ENCODE measurements at regions not wholly inside any gene's neighbourhood (a gene's known extent, or its start where the extent isn't known, plus 50 kb on each side); places are given as distances from the start of the nearest gene placed in this dataset.

- Histone ChIP-seq H3K4me1 (no peaks in the 10 kb centered on the region), H3K36me3 (ENCODE audit: control insufficient read depth, insufficient read depth, low read length) (no peaks in the 10 kb centered on the region), H3K4me3 (ENCODE audit: low read depth, low read length) (no peak overlapping the region), H3K27me3 (replicated peaks; ENCODE audit: control insufficient read depth, insufficient read depth, low read length) (no peaks in the 10 kb centered on the region), H3K9me3 (no peaks in the 10 kb centered on the region)
- no peaks in the 10 kb centered on the region for H3K4me1 Mint-ChIP-seq (ENCODE audit: low read depth, unreplicated experiment)
- intact Hi-C loops (cut with micrococcal nuclease; ENCODE audit: unreplicated experiment): no loop called here
- no peak for DNase-seq
- H3K27ac Mint-ChIP-seq (ENCODE audit: unreplicated experiment): no peak overlapping the region
- ChIA-PET POLR2A (no interaction called here), CTCF (no interaction called here)
- BruUV-seq (replicated peaks): no TSS peak
- no peaks in the 10 kb centered on the region for H3K9me3 Mint-ChIP-seq (ENCODE audit: unreplicated experiment)
- H3K27me3 Mint-ChIP-seq (ENCODE audit: insufficient read depth, unreplicated experiment): no peaks in the 10 kb centered on the region
- no peak for TF ChIP-seq CTCF (IDR thresholded peaks at IDR 0.05; ENCODE audit: insufficient read depth in 1 of 2, low read depth in 1 of 2, low read length in 1 of 2, severe bottlenecking in 1 of 2, unreplicated experiment in 1 of 2)
- no peak overlapping the region for H3K4me3 Mint-ChIP-seq (ENCODE audit: unreplicated experiment)
- H3K36me3 Mint-ChIP-seq (ENCODE audit: insufficient read depth, unreplicated experiment): no peaks in the 10 kb centered on the region
These were observed 57.3 kb downstream of the EVX1 start for GRCh38 chr7:27299861-27300260.

GRCh38 chr7:27300421-27300820 lies 57.8 kb downstream of the EVX1 start:
- no peaks in the 10 kb centered on the region for H3K4me1 ChIP-seq
- no peaks in the 10 kb centered on the region for H3K9me3 ChIP-seq
- Mint-ChIP-seq H3K9me3 (ENCODE audit: unreplicated experiment) (no peaks in the 10 kb centered on the region), H3K4me1 (ENCODE audit: low read depth, unreplicated experiment) (no peaks in the 10 kb centered on the region), H3K36me3 (ENCODE audit: insufficient read depth, unreplicated experiment) (no peaks in the 10 kb centered on the region), H3K4me3 (ENCODE audit: unreplicated experiment) (no peak overlapping the region), H3K27ac (ENCODE audit: unreplicated experiment) (no peak overlapping the region), H3K27me3 (ENCODE audit: insufficient read depth, unreplicated experiment) (no peaks in the 10 kb centered on the region)
- H3K36me3 ChIP-seq (ENCODE audit: control insufficient read depth, insufficient read depth, low read length): no peaks in the 10 kb centered on the region
- TF ChIP-seq CTCF (IDR thresholded peaks at IDR 0.05; ENCODE audit: insufficient read depth in 1 of 2, low read depth in 1 of 2, low read length in 1 of 2, severe bottlenecking in 1 of 2, unreplicated experiment in 1 of 2): no peak
- no peak overlapping the region for H3K4me3 ChIP-seq (ENCODE audit: low read depth, low read length)
- intact Hi-C loops (cut with micrococcal nuclease; ENCODE audit: unreplicated experiment): no loop called here
- no peak for DNase-seq
- ChIA-PET POLR2A (no interaction called here), CTCF (no interaction called here)
- no peaks in the 10 kb centered on the region for H3K27me3 ChIP-seq (replicated peaks; ENCODE audit: control insufficient read depth, insufficient read depth, low read length)
- no TSS peak for BruUV-seq (replicated peaks)

GRCh38 chr7:27302590-27302989 lies 60.0 kb downstream of the EVX1 start:
- intact Hi-C loops (cut with micrococcal nuclease; ENCODE audit: unreplicated experiment): no loop called here
- no peak for TF ChIP-seq CTCF (IDR thresholded peaks at IDR 0.05; ENCODE audit: insufficient read depth in 1 of 2, low read depth in 1 of 2, low read length in 1 of 2, severe bottlenecking in 1 of 2, unreplicated experiment in 1 of 2)
- Mint-ChIP-seq H3K4me1 (ENCODE audit: low read depth, unreplicated experiment) (no peaks in the 10 kb centered on the region), H3K27ac (ENCODE audit: unreplicated experiment) (no peak overlapping the region), H3K27me3 (ENCODE audit: insufficient read depth, unreplicated experiment) (no peaks in the 10 kb centered on the region), H3K9me3 (ENCODE audit: unreplicated experiment) (no peaks in the 10 kb centered on the region), H3K36me3 (ENCODE audit: insufficient read depth, unreplicated experiment) (no peaks in the 10 kb centered on the region), H3K4me3 (ENCODE audit: unreplicated experiment) (no peak overlapping the region)
- no TSS peak for BruUV-seq (replicated peaks)
- ChIA-PET CTCF (no interaction called here), POLR2A (no interaction called here)
- no peak for DNase-seq
- Histone ChIP-seq H3K9me3 (no peaks in the 10 kb centered on the region), H3K36me3 (ENCODE audit: control insufficient read depth, insufficient read depth, low read length) (no peaks in the 10 kb centered on the region), H3K27me3 (replicated peaks; ENCODE audit: control insufficient read depth, insufficient read depth, low read length) (no peaks in the 10 kb centered on the region; the same call in 1 of the 2 replicates), H3K4me1 (no peaks in the 10 kb centered on the region), H3K4me3 (ENCODE audit: low read depth, low read length) (no peak overlapping the region)

Measured in Caco-2 (cell line).